ENCODE measurements at regions not wholly inside any gene's neighbourhood (a gene's known extent, or its start where the extent isn't known, plus 50 kb on each side); places are given as distances from the start of the nearest gene placed in this dataset.
"Not testable (repeated sequence)": the region's sequence is repeated elsewhere in the genome, so short reads cannot be mapped to it uniquely, and the experiment has no call there.

DNA sequence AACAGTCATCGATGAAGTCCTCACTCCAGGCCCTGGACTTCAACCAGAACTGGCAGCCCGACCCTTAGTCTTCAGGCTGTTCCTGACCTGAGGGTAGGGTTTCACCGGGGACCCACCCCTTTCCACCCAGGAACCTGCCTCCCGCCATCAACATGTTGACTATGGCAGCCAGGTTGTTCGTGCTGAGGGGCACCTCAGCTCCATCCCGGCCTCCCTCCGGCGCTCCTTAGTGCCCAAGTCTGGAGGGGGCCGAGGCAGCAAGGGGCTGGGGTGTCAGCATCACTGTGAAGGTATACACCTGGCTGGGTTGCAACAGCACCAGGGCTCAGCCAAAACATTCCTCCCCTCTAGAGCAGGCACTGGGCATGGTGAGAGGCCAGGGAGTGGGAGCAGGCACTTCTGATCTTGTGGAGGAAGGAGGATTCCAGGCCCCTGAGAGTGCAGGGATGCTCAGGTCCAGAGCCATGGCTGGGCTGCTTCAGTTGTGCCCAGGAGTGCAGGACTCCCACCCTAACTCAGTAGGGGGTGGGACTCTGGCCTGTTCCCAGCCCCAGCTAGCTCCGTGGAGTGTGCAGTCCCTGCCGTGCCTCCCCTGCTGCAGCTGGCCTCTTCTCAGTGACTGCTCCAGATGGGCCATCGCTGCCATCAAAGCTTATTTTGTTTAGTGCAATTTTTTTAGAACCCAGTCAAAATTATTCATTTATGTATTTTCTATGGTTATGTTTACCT, 1445.9 kb downstream of the PCDH9 start:
- DNase-seq, result no peak

DNA sequence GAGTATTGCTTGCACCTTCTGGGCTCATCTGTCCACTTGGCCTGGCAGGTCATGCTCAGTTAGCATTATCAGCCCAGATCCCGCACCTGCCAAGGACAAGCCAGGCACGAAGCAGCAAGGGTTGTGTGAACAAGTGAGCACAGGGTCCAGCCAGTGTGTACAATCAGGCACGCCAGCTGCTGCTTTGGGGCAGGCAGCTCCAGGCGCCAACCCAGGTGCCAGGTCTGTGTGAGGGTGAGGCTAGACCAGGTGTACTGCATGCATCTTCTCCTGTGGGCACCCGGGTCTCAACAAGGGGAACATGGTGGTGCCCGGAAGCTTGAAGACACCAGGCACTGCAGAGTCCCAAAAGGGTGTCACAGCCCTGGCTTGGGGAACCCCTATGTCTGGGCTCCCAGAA, 1446.8 kb downstream of the PCDH9 start:
- no peak for DNase-seq

DNA sequence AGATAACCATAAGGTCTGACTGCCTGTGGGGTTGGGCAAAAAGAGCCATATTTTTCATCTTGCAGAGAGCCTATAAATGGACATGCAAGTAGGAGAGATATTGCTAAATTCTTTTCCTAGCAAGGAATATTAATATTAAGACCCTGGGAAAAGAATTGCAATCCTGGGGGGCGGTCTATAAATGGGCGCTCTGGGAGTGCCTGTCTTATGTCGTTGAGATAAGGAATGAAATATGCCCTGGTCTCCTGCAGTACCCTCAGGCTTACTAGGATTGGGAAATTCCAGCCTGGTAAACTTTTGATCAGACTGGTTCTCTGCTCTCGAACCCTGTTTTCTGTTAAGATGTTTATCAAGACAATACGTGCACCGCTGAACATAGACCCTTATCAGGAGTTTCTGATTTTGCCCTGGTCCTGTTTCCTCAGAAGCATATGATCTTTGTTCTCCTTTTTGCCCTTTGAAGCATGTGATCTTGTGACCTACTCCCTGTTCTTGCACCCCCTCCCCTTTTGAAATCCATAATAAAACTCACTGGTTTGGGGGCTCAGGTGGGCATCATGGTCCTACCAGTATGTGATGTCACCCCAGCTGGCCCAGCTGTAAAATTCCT, 1458.3 kb downstream of the PCDH9 start:
- not testable (repeated sequence) for DNase-seq

DNA sequence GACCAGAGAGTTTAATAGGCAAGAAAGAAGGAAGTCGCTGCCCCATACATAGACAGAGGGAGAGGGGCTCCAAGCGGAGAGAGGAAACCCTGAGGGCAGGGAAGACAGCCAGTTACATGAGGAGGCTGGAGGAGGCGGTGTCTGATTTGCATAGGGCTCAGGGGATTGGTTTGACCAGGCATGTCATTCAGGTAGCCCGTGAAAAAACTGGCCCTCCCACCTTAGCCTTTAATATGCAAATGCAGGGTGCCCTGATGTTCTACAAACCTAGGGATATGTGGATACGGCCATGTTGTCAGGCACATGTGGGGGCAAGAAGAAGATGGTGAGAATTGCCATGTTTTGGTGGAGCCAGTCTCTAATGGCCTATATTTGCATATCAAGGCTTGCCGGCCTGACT, 1461.6 kb downstream of the PCDH9 start:
- DNase-seq, result no peak

DNA sequence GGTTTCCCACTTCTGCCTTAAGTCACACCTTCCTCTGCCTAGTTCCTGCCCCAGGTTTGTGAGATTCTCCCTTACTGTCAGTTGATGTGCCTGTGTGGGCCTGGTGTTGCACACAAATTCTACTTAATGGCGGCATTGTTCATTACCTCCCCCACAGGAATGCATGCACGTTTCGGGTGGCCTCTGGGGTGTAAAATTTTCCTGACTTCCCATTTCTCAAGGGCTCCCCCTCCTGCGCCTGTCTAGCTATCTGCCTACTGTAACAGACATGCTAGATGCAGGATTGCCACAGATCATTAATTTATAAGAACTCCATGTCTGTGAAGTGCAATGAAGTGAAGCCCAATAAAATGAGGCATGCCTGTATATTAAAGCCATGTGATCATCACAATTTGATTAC, 1466.3 kb downstream of the PCDH9 start:
- no peak for DNase-seq

DNA sequence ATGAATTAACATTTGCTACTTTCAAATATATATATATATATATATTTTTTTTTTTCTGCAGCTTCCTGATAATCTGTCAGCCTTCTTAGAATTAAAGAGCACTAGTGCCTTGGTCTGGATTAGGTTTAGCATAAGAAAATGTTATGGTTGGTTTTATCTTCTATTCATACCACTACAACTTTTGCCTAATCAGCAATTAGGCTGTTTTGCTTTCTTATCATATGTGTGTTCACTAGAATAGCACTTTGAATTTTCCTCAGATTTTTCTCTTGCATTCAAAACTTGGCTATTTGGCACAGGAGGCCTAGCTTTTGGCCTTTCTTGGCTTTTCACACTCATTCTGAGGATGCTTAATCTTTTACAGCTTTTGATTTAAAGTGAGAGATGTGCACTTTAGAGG, 1468.1 kb downstream of the PCDH9 start:
- no peak for DNase-seq

DNA sequence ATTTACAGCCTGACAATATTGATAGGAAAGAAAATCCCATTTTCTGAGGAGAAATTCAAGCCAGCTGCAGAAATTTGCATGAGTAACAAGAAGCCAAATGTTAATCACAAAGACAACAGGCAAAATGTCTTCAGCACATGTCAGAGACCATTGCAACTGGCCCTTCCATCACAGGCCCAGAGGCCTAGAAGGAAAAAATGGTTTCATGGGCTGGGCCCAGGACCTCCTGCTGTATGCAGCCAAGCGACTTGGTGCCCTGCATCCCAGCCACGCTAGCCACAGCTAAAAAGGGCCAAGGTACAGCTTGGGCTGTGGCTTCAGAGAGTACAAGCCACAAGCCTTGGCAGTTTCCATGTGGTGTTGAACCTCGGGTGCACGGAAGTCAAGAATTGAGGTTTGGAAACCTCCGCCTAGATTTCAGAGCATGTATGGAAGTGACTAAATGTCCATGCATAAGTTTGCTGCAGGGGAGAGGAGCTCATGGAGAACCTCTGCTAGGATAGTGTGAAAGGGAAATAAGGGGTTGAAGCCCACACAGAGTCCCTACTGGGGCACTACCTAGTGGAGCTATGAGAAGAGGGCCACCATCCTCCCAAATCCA, 1474.0 kb downstream of the PCDH9 start:
- DNase-seq, result no peak

DNA sequence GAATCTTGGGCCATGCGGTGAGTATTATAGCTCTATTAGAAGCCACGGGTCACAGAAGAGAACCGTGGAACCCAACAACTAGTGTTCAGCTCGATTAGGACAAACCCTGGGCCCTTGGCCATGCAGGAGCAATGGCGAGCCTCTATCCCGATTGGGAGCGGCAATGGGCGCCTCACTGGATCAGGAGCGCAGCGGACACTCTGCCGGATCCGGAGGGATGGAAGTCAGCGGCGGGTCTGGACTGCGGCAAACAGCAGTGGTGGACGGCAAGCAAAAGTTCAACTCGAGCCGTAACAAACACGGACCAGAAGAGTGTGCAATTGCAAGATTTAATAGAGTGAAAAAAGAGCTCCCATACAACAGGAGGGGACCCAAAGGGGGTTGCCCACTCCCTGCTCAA, 1481.9 kb downstream of the PCDH9 start:
- DNase-seq, result no peak

DNA sequence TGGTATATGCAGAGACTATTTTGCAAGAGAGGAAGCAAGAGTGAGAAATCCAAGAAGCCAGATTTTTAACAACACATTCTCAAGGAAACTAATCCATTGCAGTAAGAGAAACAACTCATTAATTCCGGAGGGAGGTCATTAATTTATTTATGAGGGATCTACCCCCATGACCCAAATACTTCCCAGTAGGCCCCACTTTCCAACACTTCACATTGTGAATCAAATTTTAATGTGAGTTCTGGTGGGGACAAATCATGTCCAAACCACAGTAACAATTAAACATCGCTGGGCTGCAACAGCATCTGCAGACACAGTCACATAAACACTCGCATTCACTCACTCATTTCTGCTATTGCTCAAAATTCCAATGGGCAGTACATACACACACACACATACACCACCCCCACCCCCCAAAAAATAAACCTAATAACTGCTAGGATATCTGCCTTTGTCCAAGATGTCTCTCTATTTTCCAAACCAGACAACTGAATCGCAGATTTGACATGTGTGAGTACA, 1483.7 kb downstream of the PCDH9 start:
- DNase-seq, result no peak

DNA sequence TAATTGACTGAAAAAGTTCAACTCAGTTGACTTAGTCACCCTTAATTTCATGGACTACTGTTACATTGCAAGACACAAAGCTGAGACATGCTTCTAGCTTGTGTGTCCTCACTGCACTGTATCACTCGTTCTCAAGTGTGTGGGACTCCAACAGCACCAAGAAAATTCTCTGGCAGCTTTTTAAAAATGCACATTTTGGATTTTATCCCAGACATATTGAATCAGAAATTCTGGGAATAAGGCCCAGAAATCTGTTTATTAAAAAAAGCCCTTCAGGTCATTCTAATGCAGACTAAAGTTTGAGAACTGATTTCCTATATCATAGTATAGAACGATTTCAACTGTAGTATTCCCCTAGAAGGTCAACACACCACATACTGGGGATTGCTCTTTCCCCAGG, 1485.3 kb downstream of the PCDH9 start:
- DNase-seq, result no peak

DNA sequence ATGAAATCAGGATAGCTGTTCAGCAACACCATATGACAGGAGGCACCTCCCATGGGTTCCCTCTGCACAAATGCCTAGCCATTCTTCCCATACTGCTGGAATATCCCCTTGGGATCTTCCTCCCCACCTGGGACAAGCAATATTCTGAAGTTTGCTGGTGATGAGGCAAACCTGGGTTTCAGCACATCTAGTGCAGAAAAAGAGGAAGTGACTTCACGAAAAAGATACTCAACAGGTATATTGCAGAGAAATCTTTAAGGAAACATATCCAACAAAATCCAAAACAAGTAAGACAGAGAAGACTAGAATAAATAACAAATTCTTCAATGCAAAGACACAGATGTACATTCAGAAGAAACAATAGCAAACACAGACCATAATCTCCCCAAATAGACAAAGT, 1497.0 kb downstream of the PCDH9 start:
- DNase-seq, result no peak

DNA sequence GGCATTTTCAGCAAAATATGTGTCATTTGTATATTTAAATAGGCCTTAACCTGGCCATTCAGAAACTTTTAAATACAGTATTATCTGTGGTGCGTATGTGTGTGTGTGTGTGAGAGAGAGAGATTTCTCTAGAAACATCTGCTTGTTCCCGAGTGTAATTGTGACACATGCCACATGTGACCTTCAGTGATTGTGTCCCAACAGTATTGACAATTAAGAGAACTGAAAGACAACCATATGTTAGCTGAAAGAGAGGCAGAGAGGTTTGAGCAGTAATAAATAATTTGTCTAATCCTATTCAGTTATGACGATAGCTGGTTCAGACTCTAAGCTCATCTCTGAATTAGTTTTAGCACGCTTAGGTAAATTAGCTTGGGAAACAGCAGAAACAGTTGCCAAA, 1503.1 kb downstream of the PCDH9 start:
- DNase-seq, result no peak

DNA sequence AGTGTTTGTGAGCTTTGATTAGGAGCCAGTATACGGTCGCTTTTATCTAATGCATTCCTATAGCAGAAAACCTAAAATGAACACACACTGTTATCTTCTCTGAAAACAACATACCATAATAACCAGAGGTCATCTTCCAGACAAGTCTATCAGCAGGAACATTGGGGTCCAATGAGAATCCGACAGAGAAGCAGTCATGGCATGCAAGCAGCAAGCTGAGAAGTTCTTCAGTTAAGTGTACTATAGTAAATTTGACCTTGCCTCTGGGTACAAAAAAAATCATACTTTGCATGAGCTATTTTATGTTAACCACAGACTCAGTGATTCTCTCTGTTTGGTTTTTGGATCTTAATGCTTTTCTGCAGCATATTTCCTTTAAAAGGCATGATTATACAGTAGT, 1505.1 kb downstream of the PCDH9 start:
- no peak for DNase-seq

DNA sequence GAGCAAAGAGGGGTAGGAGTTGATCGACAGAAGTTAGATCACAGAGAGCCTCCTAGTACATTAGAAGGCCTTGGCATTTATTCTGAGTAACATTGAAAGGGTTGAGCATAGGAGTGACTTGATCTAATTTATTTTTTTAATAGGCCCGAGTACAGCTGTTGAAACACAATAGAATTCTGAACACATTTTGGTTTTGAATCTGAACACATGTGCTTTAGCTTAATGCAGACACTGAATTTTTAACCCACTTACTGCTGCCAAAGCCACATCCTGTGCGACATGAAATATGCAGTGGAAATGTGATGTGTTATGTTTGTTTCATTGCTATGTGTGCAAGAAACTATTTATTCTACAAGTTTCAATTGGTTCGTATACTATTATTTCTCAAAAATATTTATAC, 1505.9 kb downstream of the PCDH9 start:
- no peak for DNase-seq

DNA sequence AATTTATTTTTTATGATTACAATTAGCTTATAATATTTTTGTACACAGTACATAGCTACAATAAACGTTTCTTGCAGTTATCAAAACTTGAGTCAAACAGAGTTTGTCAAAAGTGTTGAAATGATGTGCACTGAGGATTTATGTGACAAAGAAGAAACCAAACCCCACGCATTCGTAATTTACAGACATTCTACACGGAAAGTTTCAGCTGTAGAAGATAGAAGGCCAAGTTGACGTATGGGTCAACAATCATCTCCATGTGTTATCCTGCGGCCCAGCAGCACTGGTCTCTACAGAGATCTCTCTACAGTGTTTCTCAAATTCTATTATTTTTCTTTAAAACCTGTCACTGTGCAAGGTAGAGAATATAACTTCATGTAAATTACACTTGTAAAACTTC, 1507.6 kb downstream of the PCDH9 start:
- DNase-seq, result no peak

DNA sequence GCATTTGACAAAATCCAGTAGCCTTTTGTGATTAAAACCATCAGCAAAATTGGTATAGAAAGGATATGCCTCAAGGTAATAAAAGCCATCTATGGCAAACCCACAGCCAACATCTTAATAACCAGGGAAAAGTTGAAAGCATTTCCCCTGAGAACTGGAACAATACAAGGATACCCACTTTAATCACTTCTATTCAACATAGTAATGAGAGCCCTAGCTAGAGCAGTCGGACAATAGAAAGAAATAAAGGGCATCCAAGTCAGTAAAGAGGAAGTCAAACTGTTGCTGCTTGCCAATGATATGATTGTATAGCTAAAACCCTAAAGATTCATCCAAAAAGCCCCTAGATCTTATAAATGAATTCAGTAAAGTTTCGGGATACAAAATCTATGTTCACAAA, 1510.3 kb downstream of the PCDH9 start:
- no peak for DNase-seq

DNA sequence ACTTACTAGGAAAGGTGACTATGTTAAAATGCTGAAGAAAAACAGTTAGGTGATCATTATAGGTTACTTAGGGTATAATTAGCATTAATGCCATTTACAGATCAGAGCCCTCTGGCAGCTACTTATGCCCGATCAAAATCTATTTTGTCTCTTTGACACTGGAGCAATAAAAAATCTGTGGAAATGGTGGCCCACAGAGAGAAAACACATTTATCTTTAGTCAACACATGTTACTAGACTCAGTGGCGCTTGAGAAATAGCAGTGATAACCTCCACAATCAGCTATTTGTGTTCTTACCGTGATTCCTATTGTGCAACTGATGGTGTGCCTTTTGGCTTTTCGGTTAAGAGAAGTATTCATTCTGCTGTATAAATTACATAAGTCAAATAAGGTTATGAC, 1519.6 kb downstream of the PCDH9 start:
- no peak for DNase-seq

DNA sequence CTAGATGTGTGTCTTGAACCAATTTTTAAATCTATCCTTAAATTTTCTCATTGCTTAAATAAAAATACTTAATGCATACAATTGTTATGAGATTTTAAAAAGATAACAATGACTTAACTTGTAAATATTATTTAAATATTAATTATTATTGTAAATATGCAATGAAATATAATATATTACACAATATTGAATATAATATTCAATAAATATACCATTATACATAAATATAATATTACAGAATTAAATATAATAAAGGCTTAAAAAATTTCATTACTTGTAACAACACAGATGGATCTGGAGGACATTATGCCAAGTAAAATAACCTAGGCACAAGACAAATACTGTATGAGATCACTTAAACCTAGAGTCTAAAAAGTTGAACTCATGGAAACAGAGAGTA, 1532.3 kb downstream of the PCDH9 start:
- DNase-seq, result no peak

DNA sequence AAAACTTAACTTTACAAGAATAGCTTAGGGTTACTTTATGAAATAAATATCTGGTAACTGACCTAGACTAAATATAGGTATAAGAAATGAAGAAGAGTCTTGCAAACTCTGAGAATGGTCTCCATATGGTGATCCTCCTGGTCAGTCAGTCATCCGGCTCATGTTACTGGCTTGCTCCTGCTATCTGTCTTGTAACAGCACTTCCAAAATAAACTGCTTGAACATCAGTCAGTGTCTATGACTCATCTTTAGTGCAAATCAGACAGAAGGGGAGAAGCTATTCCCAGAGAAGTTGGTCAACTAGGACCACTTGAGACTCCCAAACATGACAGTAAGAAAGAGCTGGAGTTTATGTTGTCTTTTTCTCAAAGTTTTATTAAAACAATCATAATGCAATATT, 1550.9 kb downstream of the PCDH9 start:
- no peak for DNase-seq

DNA sequence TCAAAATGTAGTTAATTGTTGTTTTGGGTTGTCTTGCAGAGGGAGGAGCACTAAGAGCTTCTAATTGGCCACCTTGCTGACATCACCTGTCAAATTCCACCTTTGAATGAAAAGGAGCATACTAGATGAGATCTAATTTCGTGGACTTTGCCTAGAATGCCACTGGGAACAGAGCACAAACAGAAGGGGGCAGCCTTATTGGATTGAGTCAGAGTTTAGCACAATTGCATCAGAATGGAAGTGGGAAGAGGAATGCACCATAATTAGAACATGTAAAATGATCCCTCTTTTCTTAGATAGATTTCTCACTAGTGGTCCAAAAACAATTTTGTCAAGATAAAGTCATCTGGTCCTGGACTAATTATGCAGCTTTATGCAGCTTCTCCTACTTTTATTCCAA, 1552.2 kb downstream of the PCDH9 start:
- DNase-seq, result no peak

DNA sequence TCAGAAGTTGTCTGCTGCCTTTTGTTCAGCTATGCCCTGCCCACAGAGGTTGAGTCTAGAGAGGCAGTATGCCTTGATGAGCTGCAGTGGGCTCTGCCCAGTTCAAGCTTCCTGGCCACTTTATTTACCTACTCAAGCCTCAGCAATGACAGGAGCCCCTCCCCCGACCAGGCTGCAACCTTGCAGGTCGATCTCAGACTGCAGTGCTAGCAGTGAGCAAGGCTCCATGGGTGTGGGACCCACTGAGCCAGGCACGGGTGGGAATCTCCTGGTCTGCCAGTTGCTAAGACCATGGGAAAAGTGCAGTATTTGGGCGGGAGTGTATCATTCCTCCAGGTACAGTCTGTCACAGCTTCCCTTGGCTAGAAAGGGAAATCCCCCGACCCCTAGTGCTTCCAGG, 1554.8 kb downstream of the PCDH9 start:
- DNase-seq, result not testable (repeated sequence)

DNA sequence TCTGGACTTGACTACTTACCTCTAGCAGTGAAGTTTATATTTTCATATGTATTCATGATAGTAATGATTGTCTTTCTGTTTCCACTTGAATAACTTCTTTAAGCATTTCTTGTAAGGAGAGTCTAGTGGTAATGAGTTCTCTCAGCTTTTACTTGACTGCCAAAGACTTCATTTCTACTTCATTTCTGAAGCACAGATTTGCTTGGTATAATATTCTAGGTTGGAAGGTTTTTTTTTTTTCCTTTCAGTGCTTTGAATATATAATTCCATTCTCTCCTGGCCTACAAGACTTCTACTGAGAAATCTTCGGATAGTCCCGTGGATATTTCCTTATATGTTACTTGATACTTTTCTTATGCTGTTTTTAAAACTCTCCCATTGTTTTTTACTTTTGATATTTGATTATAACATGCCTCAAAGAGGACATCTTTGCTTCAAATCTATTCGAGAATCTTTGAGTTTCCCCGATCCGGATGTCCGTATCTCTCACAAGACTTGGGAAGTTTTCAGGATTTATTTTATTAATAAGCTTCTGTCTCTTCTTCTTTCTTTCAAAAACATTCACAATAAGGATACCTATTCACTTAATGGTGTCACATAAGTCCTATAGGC, 1560.0 kb downstream of the PCDH9 start:
- no peak for DNase-seq

DNA sequence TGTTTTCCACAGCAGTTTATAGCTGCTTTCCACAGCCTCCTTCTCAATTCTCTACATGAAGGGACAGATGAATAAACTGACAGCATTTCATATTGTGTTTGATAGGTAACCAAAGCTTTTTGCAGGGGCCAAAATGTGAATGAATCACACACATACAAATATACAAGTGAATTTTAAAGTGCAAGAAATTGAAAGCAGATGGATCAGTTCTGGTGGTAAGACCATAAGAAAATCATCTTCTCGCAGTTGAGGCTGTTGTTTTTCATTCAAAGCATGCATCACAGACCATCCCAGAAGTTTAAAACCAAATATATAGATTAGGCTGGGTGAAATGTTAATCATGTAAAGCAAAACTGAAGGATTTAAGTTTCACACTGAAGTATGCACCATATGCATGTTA, 1569.4 kb downstream of the PCDH9 start:
- no peak for DNase-seq

DNA sequence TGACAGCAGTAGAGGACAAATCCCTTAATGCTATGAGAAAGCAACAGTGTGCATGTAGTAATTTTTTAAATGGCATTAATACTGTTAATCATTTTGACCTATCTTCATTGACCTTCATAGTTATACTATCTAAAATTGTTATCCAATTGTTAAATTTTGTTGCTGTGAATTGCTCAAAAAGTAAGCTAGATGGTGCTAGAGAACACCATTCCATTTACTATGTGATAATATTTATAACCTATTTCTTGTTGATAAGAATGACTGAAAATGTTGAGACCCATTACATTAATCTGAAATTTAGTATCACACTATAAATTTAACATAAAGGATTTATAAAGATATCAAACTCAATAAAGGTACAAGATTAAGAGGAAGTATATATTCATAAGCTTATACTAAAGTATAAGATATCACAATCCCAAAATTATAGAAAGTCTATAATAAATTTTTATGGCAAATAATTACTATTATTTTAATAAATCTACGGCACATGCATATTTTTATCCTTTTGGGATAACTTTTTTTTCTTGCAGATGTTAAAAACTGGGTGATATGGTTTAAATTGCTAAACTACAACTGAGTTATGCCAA, 1573.3 kb downstream of the PCDH9 start:
- DNase-seq, result no peak
